SU-DHL-6 (cell line): ENCODE measurements at regions not wholly inside any gene's neighbourhood (a gene's known extent, or its start where the extent isn't known, plus 50 kb on each side); places are given as distances from the start of the nearest gene placed in this dataset.

Experiments
- H2AFZ ChIP-seq: fragments of 200-600 bp; sonication (generic); 2 replicates; pipeline ENCODE4 v1.6.1; 2014; ENCODE audit warnings: low read depth, mild to moderate bottlenecking, moderate library complexity, mixed read lengths, antibody characterized with exemption, low read length; ENCODE audit not compliant: severe bottlenecking
- H3F3A ChIP-seq: fragments of 200-600 bp; shearing (Covaris generic); 2 replicates; pipeline ENCODE4 v1.6.0; 2016; ENCODE audit warnings: antibody characterized with exemption, mild to moderate bottlenecking; ENCODE audit not compliant: insufficient read depth
- H3K27ac ChIP-seq: fragments of 200-600 bp; sonication (generic); 2 replicates; pipeline ENCODE4 v1.5.1; 2016; ENCODE audit warnings: low read depth, mild to moderate bottlenecking, low read length, moderate library complexity, mixed read lengths
- H3K27me3 ChIP-seq: fragments of 200-600 bp; sonication (generic), shearing (Covaris generic); 2 replicates; pipeline ENCODE4 v1.6.0; 2014; ENCODE audit warnings: mild to moderate bottlenecking, low read length
- H3K36me3 ChIP-seq: fragments of 200-600 bp; sonication (generic); 2 replicates; pipeline ENCODE4 v1.6.1; 2014; ENCODE audit warnings: mild to moderate bottlenecking, low read length, mixed read lengths
- H3K4me2 ChIP-seq: fragments of 300-600, 200-600 bp; shearing (Covaris generic), sonication (generic); 2 replicates; pipeline ENCODE4 v1.6.0; 2014; ENCODE audit warnings: low read length, low read depth, mild to moderate bottlenecking; ENCODE audit not compliant: poor library complexity, severe bottlenecking
- H3K4me3 ChIP-seq: fragments of 200-600 bp; sonication (generic); 2 replicates; pipeline ENCODE4 v1.5.1; 2014; ENCODE audit warnings: antibody characterized with exemption, low read length, mild to moderate bottlenecking, mixed read lengths; ENCODE audit not compliant: insufficient read depth, poor library complexity, severe bottlenecking
- H3K79me2 ChIP-seq: fragments of 200-600 bp; sonication (generic); 2 replicates; pipeline ENCODE4 v1.6.1; 2014; ENCODE audit warnings: mild to moderate bottlenecking, low read length, moderate library complexity; ENCODE audit not compliant: insufficient read depth
- H3K9ac ChIP-seq: fragments of 200-600 bp; sonication (generic); 2 replicates; pipeline ENCODE4 v1.7.0; 2014; ENCODE audit warnings: mild to moderate bottlenecking, low read length
- H3K9me2 ChIP-seq: fragments of 200-600 bp; sonication (generic); replicated peaks from 2 replicates; pipeline ENCODE4 v1.6.1; 2014; ENCODE audit warnings: low read length; ENCODE audit not compliant: insufficient read depth
- H3K9me3 ChIP-seq: fragments of 200-600 bp; sonication (generic); 2 replicates; pipeline ENCODE4 v1.6.1; 2014; ENCODE audit warnings: low read length, mixed read lengths; ENCODE audit not compliant: insufficient read depth
- H4K20me1 ChIP-seq: fragments of 200-600 bp; sonication (generic); 2 replicates; pipeline ENCODE4 v1.6.1; 2014; ENCODE audit warnings: low read depth, mild to moderate bottlenecking, antibody characterized with exemption, low read length, moderate library complexity, mixed read lengths
- CTCF ChIP-seq: fragments of 200-600 bp; sonication (generic); IDR thresholded peaks from one replicate; pipeline ENCODE4 v1.5.1; 2017; ENCODE audit warnings: antibody characterized with exemption, mild to moderate bottlenecking, low read length, moderate library complexity; ENCODE audit not compliant: insufficient read depth, poor library complexity, severe bottlenecking
- EZH2phosphoT487 ChIP-seq: fragments of 200-600 bp; sonication (generic), shearing (Covaris generic); conservative IDR thresholded peaks from 2 replicates; pipeline ENCODE4 v1.6.1; 2018; ENCODE audit warnings: mild to moderate bottlenecking, antibody characterized with exemption, low read length, moderate library complexity, mixed read lengths

GRCh38 chr19:29022599-29022998, 190.4 kb downstream of the UQCRFS1 start:
- Histone ChIP-seq H3K79me2 (no peaks in the 10 kb centered on the region), H3K9me2 (no peaks in the 10 kb centered on the region), H2AFZ (no peak overlapping the region), H3K27ac (no peak overlapping the region), H3K9me3 (no peaks in the 10 kb centered on the region), H3F3A (no peaks in the 10 kb centered on the region), H3K9ac (no peak overlapping the region), H4K20me1 (no peaks in the 10 kb centered on the region), H3K4me3 (no peak overlapping the region), H3K4me2 (no peak overlapping the region), H3K27me3 (0 out of 2 replicates have a peak, but pooled peaks cover 3% of the 10 kb centered on the region), H3K36me3 (no peaks in the 10 kb centered on the region)
- TF ChIP-seq EZH2phosphoT487, result no peak
- TF ChIP-seq CTCF, result no peak

GRCh38 chr19:29022165-29022564, 190.8 kb downstream of the UQCRFS1 start:
- Histone ChIP-seq H3K27me3 (0 out of 2 replicates have a peak, but pooled peaks cover 3% of the 10 kb centered on the region), H3K9me2 (no peaks in the 10 kb centered on the region), H3F3A (no peaks in the 10 kb centered on the region), H2AFZ (no peak overlapping the region), H3K9ac (no peak overlapping the region), H3K4me2 (no peak overlapping the region), H3K4me3 (no peak overlapping the region), H3K79me2 (no peaks in the 10 kb centered on the region), H4K20me1 (no peaks in the 10 kb centered on the region), H3K27ac (no peak overlapping the region), H3K36me3 (no peaks in the 10 kb centered on the region), H3K9me3 (no peaks in the 10 kb centered on the region)
- TF ChIP-seq EZH2phosphoT487 (no peak), CTCF (no peak)

GRCh38 chr19:29021232-29021916, 191.6 kb downstream of the UQCRFS1 start:
- H3K27me3 ChIP-seq, result 0 out of 2 replicates have a peak, but pooled peaks cover 3% of the 10 kb centered on the region

More at GRCh38 chr19:29021232-29021916, 191.6 kb downstream of the UQCRFS1 start:
- H4K20me1 ChIP-seq, result no peaks in the 10 kb centered on the region
- H3K79me2 ChIP-seq, result no peaks in the 10 kb centered on the region
- no peaks in the 10 kb centered on the region for H3F3A ChIP-seq
- no peak overlapping the region for H3K4me2 ChIP-seq
- H3K9ac ChIP-seq, result no peak overlapping the region
- H3K9me3 ChIP-seq, result no peaks in the 10 kb centered on the region
- no peaks in the 10 kb centered on the region for H3K36me3 ChIP-seq
- no peak overlapping the region for H2AFZ ChIP-seq
- H3K4me3 ChIP-seq, result no peak overlapping the region
- H3K9me2 ChIP-seq, result no peaks in the 10 kb centered on the region
- no peak overlapping the region for H3K27ac ChIP-seq
- no peak for TF ChIP-seq CTCF
- TF ChIP-seq EZH2phosphoT487, result no peak
